HL-60 (cell line): ENCODE measurements at regions not wholly inside any gene's neighbourhood (a gene's known extent, or its start where the extent isn't known, plus 50 kb on each side); places are given as distances from the start of the nearest gene placed in this dataset.

Source experiments
- DNase-seq, 2 experiments: peaks; one replicate each; pipeline ENCODE4 v3.0.0-alpha.2; 2010 to 2020; ENCODE audit warnings: low read depth in 1 of 2, low spot score in 1 of 2
- H3K27ac ChIP-seq: fragments of 250-450 bp; sonication (Bioruptor Pico); replicated peaks from 2 replicates; pipeline ENCODE4 v1.5.1; 2020; ENCODE audit warnings: mild to moderate bottlenecking, moderate library complexity
- H3K27me3 ChIP-seq: fragments of 250-450 bp; sonication (Bioruptor Pico); 2 replicates; pipeline ENCODE4 v1.5.1; 2021; ENCODE audit warnings: mild to moderate bottlenecking, moderate library complexity; ENCODE audit not compliant: insufficient read depth, poor library complexity, severe bottlenecking
- H3K4me3 ChIP-seq: replicated peaks from 2 replicates; pipeline ENCODE4 v1.5.1; 2011; ENCODE audit warnings: mild to moderate bottlenecking, control low read depth, low read length; ENCODE audit not compliant: insufficient read depth
- GABPA ChIP-seq: IDR thresholded peaks from 2 replicates; pipeline ENCODE4 v1.6.1; 2012; ENCODE audit warnings: low read depth
- POLR2AphosphoS5 ChIP-seq: IDR thresholded peaks from 2 replicates; pipeline ENCODE4 v1.6.1; 2012; ENCODE audit warnings: low read depth
- SPI1 ChIP-seq: IDR thresholded peaks from 2 replicates; pipeline ENCODE4 v1.6.1; 2012; ENCODE audit warnings: low read depth, mild to moderate bottlenecking, borderline replicate concordance
- TF ChIP-seq, protein P1 (sequence below): IDR thresholded peaks from 2 replicates; pipeline ENCODE4 v1.6.1; 2012; ENCODE audit warnings: low read depth; ENCODE audit not compliant: insufficient replicate concordance
- TF ChIP-seq, protein P2 (sequence below): IDR thresholded peaks from one replicate; pipeline ENCODE4 v1.5.1; 2011; ENCODE audit warnings: low read length, control low read depth, inconsistent platforms; ENCODE audit not compliant: insufficient read depth

DNA sequence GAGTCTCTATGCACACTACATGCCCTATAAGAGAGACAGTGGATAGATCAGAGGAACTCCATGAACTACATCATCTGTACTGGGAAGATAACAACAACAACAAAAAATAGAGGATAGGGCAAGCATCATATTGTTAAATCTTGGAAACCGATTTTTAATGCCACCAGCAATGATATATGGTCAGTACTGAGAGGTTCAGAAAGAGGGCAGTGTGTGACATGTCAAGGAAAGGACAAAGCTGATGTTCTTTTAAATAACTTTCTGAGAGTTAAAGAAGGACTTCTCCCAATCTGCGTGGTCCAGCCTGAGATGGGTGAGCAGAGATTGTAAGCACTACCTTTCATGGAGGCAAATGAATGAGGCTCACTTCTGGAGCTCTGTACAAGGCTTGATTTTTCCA is 62.0 kb upstream of the PHF24 start:
- TF ChIP-seq, protein P1, sequence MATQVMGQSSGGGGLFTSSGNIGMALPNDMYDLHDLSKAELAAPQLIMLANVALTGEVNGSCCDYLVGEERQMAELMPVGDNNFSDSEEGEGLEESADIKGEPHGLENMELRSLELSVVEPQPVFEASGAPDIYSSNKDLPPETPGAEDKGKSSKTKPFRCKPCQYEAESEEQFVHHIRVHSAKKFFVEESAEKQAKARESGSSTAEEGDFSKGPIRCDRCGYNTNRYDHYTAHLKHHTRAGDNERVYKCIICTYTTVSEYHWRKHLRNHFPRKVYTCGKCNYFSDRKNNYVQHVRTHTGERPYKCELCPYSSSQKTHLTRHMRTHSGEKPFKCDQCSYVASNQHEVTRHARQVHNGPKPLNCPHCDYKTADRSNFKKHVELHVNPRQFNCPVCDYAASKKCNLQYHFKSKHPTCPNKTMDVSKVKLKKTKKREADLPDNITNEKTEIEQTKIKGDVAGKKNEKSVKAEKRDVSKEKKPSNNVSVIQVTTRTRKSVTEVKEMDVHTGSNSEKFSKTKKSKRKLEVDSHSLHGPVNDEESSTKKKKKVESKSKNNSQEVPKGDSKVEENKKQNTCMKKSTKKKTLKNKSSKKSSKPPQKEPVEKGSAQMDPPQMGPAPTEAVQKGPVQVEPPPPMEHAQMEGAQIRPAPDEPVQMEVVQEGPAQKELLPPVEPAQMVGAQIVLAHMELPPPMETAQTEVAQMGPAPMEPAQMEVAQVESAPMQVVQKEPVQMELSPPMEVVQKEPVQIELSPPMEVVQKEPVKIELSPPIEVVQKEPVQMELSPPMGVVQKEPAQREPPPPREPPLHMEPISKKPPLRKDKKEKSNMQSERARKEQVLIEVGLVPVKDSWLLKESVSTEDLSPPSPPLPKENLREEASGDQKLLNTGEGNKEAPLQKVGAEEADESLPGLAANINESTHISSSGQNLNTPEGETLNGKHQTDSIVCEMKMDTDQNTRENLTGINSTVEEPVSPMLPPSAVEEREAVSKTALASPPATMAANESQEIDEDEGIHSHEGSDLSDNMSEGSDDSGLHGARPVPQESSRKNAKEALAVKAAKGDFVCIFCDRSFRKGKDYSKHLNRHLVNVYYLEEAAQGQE = no peak
- TF ChIP-seq SPI1 (no peak), POLR2AphosphoS5 (no peak), GABPA (no peak)
- TF ChIP-seq, protein P2, sequence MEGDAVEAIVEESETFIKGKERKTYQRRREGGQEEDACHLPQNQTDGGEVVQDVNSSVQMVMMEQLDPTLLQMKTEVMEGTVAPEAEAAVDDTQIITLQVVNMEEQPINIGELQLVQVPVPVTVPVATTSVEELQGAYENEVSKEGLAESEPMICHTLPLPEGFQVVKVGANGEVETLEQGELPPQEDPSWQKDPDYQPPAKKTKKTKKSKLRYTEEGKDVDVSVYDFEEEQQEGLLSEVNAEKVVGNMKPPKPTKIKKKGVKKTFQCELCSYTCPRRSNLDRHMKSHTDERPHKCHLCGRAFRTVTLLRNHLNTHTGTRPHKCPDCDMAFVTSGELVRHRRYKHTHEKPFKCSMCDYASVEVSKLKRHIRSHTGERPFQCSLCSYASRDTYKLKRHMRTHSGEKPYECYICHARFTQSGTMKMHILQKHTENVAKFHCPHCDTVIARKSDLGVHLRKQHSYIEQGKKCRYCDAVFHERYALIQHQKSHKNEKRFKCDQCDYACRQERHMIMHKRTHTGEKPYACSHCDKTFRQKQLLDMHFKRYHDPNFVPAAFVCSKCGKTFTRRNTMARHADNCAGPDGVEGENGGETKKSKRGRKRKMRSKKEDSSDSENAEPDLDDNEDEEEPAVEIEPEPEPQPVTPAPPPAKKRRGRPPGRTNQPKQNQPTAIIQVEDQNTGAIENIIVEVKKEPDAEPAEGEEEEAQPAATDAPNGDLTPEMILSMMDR = no peak

DNA sequence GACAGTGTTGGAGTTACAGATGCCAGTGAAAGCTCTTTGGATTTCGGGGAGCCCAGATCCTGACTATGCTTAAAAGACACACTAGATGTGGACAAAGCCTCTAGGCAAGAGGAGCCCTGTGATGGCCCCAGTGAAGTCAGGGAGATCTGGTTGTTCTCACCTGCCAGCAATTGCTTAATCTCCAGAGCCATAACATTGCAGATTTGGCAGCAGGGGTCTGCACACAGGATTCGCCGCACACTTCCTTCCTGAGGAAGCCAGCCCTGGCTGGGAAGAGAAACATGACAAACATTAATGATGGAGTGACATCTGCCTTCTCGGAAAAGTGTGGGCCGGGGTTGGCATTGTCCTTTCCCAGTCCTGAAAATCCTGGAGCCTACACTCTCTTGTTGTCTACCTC is 65.2 kb upstream of the PHF24 start:
- TF ChIP-seq GABPA = no peak
- no peak for TF ChIP-seq SPI1
- TF ChIP-seq, protein P2 = no peak
- TF ChIP-seq, protein P1 = no peak
- no peak for TF ChIP-seq POLR2AphosphoS5
- DNase-seq = no peak
- Histone ChIP-seq H3K27me3 (peaks cover 9% of the 10 kb centered on the region), H3K4me3 (no peak overlapping the region), H3K27ac (no peak overlapping the region)

More for the DNA sequence above, 62.0 kb upstream of the PHF24 start:
- Histone ChIP-seq H3K27ac (no peak overlapping the region), H3K27me3 (peaks cover 11% of the 10 kb centered on the region), H3K4me3 (no peak overlapping the region)
- no peak for DNase-seq

DNA sequence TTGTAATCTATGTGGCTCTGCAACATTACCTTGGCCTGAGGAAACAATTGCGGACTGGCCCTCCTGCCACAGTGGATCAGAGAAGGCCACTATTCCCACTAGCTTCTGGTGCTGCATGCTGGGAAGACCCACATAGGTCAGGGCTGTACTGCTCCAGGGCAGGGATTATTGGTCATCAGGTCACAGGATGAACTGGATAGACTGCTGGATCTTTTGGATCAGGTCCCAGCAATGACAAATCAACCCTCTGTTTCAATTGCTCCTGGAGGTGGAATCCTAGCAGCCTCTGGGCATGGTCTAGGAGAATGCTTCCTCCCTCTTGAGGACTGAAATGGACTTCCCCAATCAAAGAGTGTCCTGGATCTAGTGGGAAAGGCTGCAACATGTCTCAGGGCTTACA is 66.7 kb upstream of the PHF24 start:
- no peak for TF ChIP-seq GABPA
- TF ChIP-seq, protein P2 = no peak
- TF ChIP-seq SPI1 = no peak
- no peak for TF ChIP-seq POLR2AphosphoS5
- TF ChIP-seq, protein P1 = no peak
- no peak overlapping the region for H3K27ac ChIP-seq
- no peak overlapping the region for H3K4me3 ChIP-seq
- H3K27me3 ChIP-seq = peaks cover 9% of the 10 kb centered on the region
- DNase-seq = no peak
